PFSK-1 (cell line): ENCODE measurements at regions not wholly inside any gene's neighbourhood (a gene's known extent, or its start where the extent isn't known, plus 50 kb on each side); places are given as distances from the start of the nearest gene placed in this dataset.

Source experiments
- FOXP2 ChIP-seq: optimal IDR thresholded peaks from 2 replicates; pipeline ENCODE3; 2011; ENCODE audit warnings: borderline replicate concordance, control low read depth, inconsistent platforms; ENCODE audit not compliant: insufficient read depth; ENCODE audit errors: extremely low read length, extremely low read depth
- POLR2AphosphoS5 ChIP-seq: IDR thresholded peaks from 2 replicates; pipeline ENCODE4 v1.6.1; 2012; ENCODE audit warnings: low read depth, mild to moderate bottlenecking, control low read depth, low read length, moderate library complexity
- REST ChIP-seq, 2 experiments: IDR thresholded peaks; 2 replicates each; pipeline versions ENCODE4 v1.6.1 to v1.8.0; 2011 to 2012; ENCODE audit warnings: low read depth in 2 of 2, low read length in 2 of 2, control low read depth in 1 of 2, inconsistent platforms in 1 of 2, mild to moderate bottlenecking in 1 of 2, moderate library complexity in 1 of 2; ENCODE audit not compliant: insufficient read depth in 1 of 2
- SIN3A ChIP-seq: IDR thresholded peaks from 2 replicates; pipeline ENCODE4 v1.6.1; 2012; ENCODE audit warnings: mild to moderate bottlenecking, low read length, moderate library complexity, borderline replicate concordance; ENCODE audit not compliant: insufficient read depth
- TAF1 ChIP-seq: IDR thresholded peaks from 2 replicates; pipeline ENCODE4 v1.6.1; 2012; ENCODE audit warnings: low read length, control low read depth, borderline replicate concordance; ENCODE audit not compliant: insufficient read depth

GRCh38 chr1:36725151-36725550, 242.4 kb upstream of the CSF3R start:
- no peak for TF ChIP-seq FOXP2
- no peak for TF ChIP-seq POLR2AphosphoS5
- TF ChIP-seq REST (IDR thresholded peaks at IDR 0.05; ENCODE audit: insufficient read depth in 1 of 2, low read depth in 2 of 2, low read length in 2 of 2), result no peak
- no peak for TF ChIP-seq TAF1
- no peak for TF ChIP-seq SIN3A

- TF ChIP-seq REST (IDR thresholded peaks at IDR 0.05; ENCODE audit: insufficient read depth in 1 of 2, low read depth in 2 of 2, low read length in 2 of 2), result no peak
- no peak for TF ChIP-seq POLR2AphosphoS5
- TF ChIP-seq SIN3A, result no peak
- no peak for TF ChIP-seq TAF1
- no peak for TF ChIP-seq FOXP2
Observed at GRCh38 chr1:36723813-36724212, 241.1 kb upstream of the CSF3R start.

GRCh38 chr1:36722871-36723270, 240.2 kb upstream of the CSF3R start:
- TF ChIP-seq FOXP2, result no peak
- TF ChIP-seq REST (IDR thresholded peaks at IDR 0.05; ENCODE audit: insufficient read depth in 1 of 2, low read depth in 2 of 2, low read length in 2 of 2), result no peak
- no peak for TF ChIP-seq POLR2AphosphoS5
- no peak for TF ChIP-seq SIN3A
- TF ChIP-seq TAF1, result no peak

- no peak for TF ChIP-seq REST (IDR thresholded peaks at IDR 0.05; ENCODE audit: insufficient read depth in 1 of 2, low read depth in 2 of 2, low read length in 2 of 2)
- TF ChIP-seq SIN3A, result no peak
- no peak for TF ChIP-seq POLR2AphosphoS5
- no peak for TF ChIP-seq TAF1
- no peak for TF ChIP-seq FOXP2
Observed at GRCh38 chr1:36721261-36721660, 238.5 kb upstream of the CSF3R start.

- no peak for TF ChIP-seq SIN3A
Observed at GRCh38 chr1:36717431-36717830, 234.7 kb upstream of the CSF3R start.
